ENCODE measurements at regions not wholly inside any gene's neighbourhood (a gene's known extent, or its start where the extent isn't known, plus 50 kb on each side); places are given as distances from the start of the nearest gene placed in this dataset.

- TF ChIP-seq CBX8 (IDR thresholded peaks at IDR 0.05) = no peak
- no peak for TF ChIP-seq POLR2A (IDR thresholded peaks at IDR 0.05; ENCODE audit: low read length)
- no peak for TF ChIP-seq HOXA7 (CRISPR knock-in tag; IDR thresholded peaks at IDR 0.05)
These were observed 228.3 kb downstream of the TTLL2 start for GRCh38 chr6:167552961-167553735.

All from A549 (cell line).